NCI-H2029 (cell line): ENCODE measurements at regions not wholly inside any gene's neighbourhood (a gene's known extent, or its start where the extent isn't known, plus 50 kb on each side); places are given as distances from the start of the nearest gene placed in this dataset.

Experiments
- DNase-seq: peaks from one replicate; lab custom pipeline; 2025; lab: John Stamatoyannopoulos, UW

DNA sequence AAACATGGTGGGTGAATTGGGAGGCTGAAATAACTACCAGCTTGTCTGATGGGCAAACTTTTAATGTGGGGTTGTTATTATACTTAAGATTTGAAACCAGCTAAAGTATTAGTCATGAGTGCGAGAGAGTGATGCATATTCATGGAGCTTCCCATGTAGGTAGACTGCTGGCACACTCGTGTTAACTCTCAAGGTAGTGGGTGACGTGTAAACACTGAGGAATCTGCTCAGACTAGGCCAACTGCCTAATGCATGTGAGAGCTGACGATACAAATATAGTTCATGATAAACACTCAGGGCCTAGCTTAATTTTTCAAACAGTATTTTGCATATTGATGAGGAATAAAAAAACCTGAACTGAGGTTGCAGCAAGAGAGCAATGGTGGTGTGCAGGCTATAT is 1165.7 kb upstream of the PIK3C3 start:
- DNase-seq, result no peak

DNA sequence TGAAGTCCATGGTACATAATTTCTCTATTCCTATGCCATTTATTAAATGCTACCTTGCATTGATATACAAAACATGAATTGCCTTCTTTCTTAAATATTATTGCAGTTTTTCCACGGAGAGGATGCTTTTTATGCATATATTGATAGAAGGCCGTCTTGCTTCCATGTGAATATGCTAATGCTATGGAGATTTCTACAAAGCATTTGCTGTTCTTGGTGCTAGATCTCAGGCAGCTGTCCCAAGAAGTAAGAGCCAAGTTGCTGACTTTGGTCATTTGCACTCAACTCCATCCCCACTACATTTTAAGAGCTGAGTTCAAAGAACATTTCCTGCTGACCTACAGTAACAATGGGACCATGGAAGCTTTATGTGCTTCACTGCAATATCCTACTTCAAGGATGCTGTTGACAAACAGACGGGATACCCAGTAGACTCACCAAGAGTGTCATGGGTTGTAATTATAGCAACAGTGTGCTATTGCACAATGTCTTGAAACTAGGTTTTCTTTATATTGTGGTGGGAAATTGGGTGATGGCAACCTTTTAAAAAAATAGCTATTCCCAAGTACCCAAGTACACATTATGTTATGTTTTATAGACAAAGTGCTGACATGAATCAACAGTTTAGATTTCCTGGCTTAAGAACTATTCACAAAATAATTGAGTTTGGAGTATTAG is 1172.4 kb upstream of the PIK3C3 start:
- DNase-seq, result no peak

DNA sequence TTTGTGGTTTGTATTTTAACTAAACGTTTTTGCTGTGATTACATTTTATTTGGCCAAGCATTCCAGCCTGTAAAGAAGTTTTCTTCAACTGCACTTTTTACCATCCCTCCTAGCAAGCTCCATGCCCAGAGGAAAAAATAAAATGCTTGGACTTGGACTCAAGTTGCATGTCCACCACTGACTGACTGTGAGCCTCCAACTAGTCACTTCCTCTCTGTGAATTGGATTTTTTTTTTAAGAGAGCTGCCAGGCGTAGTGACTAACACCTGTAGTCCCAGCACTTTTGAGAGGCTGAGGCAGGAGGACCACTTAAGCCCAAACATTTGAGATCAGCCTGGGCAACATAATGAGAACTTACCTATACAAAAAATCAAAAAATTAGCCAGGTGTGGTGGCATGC is 1185.2 kb upstream of the PIK3C3 start:
- DNase-seq, result no peak

DNA sequence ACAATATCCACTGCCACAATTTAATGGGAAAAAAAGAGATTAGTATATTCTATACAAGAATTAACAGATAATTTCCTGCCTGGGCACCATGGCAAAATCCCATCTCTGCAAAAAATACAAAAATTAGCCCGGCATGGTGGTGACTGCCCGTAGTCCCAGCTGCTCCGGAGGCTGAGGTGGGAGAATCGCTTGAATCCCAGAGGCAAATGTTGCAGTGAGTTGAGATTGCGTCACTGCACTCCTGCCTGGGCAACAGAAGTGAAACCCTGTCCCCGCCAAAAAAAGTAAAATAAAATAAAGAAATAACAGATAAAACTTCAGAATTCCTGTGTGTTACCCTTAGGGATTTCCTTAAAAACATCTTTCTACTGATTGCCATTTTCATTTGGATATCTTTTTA is 1194.8 kb upstream of the PIK3C3 start:
- DNase-seq, result no peak

DNA sequence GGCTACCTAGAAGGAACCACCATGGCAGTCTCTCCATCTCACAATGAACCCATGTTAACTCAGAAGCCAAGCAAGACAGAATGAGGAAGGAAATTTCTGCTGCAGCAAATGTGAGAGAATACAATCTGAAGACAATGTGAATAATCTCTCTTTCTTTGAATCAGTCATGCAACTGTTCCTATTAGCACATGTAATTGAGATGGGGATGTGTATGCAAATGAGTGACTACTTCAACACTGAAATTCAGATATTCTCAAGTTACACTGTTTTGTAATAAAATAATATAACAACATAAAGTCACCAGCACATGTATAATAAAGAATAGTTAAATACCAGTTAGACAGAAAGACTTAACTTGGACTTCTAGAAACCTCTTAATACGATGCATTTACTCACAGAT is 1200.6 kb upstream of the PIK3C3 start:
- no peak for DNase-seq

DNA sequence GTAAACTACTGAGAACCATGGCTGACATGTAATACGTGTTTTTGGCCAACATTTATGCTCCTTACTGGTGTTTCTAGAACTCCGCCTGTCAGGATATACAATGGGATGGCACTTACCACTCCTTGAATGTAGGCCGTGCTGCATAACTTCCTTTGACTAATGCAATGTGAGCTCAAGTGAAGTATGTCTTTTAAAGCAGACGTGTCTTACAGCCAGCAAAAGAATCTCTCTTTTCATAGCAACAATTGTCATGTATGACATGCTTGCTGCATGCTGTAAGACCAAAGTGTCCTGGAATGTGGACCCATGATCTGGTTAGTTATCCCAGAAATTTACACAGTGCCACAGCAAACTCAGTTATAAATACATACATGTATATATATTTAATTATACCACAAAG is 1202.7 kb upstream of the PIK3C3 start:
- DNase-seq, result no peak

DNA sequence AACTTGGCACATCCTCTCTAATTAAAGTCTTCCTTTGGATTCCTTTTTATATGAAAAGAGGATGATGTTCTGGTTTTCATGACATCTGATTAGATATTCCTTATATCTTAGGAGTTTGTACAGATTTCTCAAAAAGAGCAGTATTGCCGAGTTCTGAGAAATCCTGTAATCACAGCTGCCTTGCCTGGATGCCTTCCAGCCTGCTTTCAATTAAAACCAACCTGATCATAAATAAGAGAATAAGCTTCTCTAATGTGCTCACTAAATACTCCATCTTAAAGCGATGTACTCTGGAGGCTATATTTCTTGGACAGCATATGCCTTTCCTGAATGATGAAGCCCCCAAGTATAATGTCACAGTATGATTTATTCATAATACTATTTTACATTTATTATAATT is 1203.8 kb upstream of the PIK3C3 start:
- no peak for DNase-seq

DNA sequence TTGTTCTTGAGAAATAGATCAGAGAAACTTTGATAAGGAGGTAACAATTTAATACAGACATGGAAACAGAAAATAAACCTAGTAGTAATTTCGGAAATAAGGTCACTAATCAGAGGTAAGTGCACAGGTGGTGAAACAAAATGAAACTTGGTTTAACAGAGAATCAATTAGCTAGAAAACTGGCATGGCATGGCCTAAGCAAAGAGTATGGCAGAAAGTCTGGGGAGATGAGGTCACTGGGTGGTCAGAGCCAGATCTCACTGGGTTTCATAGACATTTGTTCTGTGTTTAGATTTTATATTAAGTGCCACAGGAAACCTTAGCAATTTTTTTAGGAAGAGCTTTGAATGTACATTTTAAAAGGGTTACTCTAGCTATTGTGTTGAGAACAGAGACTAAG is 1216.0 kb upstream of the PIK3C3 start:
- no peak for DNase-seq

DNA sequence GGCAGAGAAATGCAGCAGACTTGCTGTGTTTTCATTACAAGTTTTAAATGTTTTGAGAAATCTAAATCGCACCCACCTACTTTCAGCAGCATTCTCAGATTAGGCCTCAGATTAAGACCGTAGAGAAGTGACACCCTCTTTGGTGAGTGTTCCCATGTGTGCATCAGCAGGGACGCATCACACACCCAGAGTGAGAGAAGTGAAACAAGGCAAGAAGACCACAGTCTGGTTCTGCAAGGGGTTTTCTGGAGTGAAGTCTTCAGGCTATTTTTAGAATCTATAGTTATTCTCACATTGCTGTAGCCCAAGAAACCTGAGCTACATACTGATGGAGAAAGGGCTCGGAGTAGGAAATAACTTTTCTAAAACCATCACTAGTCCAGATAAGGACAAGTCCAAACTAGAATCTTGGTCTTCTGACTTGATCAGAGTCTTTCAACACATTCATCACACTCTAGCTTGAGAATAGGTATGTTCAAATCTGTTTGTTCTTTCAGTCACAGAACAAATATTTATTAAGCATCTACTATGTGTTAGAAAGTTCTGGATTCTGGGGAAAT is 1216.6 kb upstream of the PIK3C3 start:
- DNase-seq, result no peak

DNA sequence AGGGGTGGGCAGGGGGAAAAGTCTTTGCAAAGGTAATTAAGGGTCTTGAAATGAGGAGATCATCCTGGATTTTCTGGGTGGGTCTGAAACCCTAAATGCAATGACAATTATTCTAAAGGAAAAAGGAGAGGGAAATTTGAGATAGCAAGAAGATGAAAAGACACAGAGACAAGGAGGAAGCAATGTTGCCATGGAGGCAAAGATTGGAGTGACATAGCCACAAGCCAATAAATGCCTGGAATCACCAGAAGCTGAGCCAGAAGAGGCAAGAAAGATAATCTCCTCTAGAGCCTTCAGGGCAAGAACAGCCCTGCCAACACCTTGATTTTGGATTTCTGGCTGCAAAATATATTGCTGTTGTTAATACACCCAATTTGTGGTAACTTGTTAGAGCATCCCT is 1246.3 kb upstream of the PIK3C3 start:
- DNase-seq, result no peak

DNA sequence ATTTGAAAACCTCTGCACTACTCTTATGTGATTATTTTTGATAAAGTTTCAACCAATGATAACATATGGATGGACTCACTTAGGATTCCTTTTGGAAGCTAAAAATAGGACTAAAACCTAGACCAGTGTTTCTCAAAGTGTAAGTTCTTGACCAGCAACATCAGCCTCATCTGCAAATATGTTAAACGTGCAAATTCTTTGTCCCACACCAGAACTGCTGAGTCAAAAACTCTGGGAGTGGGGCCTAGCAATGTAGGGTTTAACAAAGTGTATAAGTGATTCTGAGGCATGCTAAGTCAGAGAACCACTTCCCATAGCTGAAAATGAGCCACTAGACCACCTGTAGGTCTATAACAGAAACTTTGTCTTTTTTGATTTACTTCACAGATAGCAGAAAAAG is 1247.2 kb upstream of the PIK3C3 start:
- no peak for DNase-seq

DNA sequence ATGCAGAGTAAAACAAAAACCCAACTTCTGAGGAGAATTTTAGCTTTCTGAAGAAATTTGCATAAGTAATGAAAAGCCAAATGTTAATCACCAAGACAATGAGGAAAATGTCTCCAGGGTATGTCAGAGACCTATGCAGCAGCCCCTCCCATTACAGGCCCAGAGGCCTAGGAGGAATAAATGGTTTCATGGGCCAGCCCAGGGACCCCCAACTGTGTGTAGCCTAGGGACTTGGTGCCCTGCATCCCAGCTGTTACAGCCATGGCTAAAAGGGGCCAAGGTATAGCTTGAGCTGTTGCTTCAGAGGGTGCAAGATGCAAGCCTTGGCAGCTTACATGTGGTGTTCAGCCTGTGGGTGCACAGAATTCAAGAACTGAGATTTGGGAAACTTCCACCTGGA is 1256.9 kb upstream of the PIK3C3 start:
- no peak for DNase-seq

DNA sequence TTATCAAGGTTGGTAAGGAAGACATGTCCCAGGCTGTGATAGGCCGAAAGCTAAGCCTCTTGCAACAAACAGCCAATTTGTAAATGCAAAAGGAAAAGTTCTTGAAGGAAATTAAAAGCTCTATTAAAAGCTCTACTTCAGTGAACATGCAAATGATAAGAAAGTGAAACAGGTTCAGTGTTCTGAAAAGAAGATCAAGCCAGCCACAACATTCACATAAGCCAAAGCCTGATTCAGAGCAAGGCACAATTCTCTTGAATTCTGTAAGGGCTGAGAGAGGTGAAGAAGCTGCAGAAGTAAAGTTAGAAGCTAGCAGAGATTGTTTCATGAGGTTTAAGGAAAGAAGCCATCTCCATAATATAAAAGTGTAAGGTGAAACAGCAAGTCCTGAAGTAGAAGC is 1259.5 kb upstream of the PIK3C3 start:
- DNase-seq, result no peak

DNA sequence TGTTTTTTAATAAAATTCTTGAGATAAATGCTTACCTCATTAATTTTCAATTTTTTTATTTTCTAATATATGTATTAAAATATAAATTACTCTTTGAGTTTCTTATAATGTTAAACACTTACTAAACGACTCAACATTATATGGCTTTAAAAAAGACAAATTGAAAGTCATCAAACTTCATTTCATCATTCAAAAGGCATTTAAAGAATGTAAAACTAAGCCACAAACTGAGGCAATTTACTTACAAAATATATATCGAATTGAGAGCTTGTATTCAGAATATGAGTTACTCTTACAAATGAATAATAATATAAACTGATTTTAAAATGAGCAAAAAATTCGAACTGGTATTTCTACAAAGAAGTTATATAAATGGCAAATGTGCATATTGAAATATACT is 1262.2 kb upstream of the PIK3C3 start:
- DNase-seq, result no peak

DNA sequence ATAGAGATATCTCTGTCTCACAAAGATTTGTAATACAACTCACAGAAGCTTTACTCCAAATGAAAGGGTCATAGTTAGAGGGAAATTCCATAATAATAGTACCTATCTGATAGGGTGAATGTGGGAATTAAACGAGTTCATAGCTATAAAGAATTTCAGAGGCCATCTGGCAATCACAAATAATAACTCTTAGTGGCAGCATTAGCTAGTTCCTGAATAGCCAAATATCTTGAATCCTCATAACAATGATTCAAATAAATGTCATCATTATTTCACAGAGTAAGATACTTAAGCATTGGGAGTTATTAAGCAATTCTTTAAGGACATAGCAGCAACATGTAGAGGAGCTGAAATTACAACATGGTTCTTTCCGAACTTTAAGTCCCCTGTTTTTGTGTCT is 1265.0 kb upstream of the PIK3C3 start:
- DNase-seq, result no peak

DNA sequence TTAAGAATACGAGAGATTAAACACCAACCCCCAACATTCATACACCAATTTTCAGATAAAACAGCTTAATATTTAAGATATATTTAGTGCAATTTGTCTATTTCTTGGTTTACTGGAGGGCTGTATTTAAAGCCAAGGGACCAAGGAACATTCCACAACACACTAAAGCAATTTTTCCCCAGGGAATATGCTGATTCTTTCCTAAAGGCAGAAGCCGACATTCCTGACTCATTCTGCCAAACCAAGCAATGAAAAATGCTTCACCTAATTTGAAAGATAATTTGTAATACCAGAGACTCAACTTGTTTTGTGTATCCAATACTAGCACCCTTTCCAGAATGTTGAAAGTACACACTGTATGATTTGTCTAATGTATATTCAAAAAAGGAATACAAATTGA is 1267.6 kb upstream of the PIK3C3 start:
- no peak for DNase-seq

DNA sequence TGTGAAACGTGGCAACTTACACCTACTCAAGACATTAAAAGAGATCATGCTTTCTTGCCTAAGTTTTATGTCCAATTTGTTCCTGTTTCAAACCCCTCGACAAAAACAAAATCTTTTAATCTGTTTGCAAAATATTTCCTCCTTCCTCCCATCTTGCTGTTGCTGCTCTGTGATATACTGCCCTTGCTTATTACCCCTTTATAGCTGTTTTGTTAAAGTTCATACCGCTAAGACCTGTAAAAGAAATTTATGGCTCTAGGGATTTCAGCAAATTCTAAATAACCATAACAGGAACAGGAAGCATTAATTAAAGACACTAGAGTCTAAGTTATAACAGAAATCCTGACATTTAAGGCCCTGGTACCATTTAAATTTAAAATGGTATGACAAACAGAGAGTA is 1268.2 kb upstream of the PIK3C3 start:
- no peak for DNase-seq

DNA sequence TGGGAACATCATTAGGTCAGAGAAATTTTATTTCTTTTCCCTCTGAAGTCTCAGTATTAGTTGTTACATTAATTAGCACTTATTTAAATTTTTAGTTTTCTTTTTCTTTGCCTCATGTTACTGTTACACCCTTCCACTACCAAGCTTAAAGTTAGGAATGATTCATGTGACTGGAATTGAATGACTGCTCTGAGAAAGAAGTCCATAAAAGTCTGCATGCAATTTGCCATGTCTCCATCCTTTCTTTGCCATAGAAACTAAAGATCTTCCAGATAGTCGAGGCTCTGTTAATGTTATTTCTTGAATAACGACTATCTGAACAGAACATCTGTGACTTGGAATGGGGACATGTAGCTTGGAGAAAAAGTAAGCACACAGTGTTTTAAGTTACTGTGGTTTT is 1269.8 kb upstream of the PIK3C3 start:
- no peak for DNase-seq

DNA sequence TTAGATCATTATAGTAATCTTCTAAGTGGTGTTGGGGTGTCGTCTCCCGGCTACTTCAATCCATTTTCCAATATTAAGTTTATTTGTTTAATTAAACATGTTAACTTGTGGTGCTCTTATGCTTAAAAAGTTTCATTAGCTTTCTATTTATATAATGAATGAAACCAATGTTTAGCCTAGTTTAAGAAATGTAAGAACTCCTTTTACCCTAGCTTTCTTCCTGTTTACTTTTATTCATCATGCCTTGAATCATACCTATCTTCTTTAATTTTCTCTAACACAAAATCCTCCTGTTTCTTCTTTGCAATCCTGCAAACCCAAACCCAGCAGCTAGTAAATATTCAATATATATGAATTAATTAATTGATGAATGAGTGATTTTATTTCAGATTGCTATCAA is 1276.7 kb upstream of the PIK3C3 start:
- DNase-seq, result no peak

DNA sequence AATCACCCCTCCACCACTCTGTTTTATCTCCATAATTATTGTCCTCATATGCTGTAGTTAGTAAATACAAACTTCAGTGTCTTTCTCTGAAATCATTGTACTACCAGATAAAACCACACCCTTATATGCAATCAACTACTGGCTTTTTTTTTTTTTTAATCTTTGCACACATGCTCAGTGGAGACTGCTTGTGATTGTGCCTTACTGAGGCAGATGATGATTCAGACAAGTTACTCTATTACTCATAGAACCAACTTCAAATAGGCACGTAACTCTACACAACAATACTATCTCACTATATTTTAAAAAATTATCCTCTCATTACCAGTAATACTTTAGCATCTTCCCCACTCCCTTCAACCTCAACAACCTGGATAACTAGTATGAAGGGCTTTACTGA is 1278.4 kb upstream of the PIK3C3 start:
- DNase-seq, result no peak

DNA sequence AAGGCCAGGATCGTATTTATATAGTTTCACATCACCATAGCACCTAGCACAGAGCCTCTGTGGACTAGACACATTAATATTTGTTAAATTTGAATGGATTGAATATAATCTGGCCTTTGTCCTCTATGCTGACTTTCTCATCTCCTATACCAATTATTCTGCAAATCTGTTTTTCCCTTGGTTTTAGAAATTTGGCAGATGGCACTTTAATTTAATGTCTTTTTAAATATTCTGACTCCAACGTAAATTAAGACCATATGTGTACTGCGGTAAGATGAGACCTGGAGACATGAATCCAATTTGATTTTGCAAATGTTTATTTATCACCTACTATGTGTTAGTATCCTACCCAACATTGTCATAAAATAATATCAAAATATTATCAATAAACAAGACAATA is 1281.9 kb upstream of the PIK3C3 start:
- no peak for DNase-seq

DNA sequence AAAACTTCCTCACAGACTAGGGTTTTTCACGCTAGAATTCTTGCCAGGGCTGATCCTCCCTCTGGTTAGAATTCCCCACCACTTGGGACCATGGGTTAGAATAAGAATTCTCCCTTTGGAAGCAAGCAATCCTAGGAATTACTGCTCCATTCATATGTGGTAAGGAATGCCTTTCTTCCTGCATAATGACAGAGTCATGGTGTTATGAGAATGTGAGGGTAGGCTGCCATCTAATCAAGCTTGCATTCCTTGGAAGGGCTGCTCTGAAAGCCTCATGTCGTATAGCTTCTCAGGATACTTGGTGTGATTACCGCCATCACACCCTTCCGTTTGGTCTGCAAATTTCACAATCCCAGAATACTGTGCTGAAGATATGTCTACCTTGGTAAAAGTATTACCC is 1282.4 kb upstream of the PIK3C3 start:
- no peak for DNase-seq

DNA sequence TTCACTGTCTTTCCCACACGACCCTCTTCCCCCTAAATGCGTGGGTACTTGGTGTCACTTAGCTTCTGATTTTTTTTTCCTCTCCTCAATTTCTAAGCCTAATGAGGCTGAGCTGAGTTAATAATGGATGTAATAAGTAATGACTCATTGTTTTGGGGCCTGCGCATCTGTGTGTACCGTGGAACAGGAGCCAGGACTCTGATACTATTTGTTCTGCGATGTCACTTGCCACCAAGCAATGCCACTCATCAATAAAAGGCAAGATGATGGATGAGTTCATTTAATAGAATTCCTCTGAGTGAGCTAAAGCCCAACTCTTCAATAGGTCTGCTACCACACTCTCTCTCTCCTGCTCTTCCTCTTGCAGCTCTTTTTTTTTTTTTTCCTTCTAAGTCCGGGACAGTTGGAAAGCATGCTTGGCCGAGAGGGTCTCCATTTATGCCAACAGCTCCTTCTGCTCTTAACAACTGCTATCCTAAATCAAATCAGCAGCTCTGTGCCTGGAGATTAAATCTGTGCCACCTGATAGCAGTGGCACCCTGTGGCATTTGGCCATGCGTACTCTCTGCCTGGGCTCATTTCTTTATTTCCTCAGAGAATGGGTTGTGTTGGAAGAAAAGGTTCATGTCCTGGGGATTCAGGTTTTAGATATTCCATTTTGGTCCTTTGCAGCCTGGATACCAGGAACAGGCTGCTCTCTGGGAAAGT is 1284.2 kb upstream of the PIK3C3 start:
- no peak for DNase-seq

DNA sequence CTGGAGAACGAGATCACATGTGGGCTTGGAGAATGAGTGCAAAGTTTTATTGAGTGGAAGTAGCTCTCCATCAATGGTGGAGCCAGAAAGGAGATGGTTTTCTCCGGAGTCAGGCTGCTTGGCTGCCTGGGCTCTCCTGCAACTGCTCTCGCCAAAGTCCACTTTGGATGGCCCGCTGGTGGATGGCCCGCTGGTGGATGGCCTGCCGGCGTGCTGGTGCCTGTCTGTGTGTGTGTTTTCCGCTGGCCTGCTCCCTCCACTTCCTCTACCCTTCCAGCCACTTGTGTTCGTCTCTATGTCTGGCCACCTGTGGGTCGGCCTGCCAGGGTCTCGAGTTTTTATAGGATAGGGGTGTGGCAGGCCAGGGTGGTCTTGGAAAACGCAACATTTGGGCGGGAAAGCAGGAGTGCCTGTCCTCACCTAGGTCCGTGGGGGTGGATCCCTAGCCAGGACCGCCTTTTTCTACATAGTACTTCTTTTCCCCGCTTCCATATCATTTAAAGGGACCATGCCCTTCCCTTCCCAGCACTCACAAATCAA is 1292.1 kb upstream of the PIK3C3 start:
- DNase-seq, result no peak
